Endodermal cell (in vitro differentiated cells): ENCODE measurements at regions not wholly inside any gene's neighbourhood (a gene's known extent, or its start where the extent isn't known, plus 50 kb on each side); places are given as distances from the start of the nearest gene placed in this dataset.
A peak's percentile ranks its signal among the peaks of the same experiment; 100 is the strongest.

Experiments
- DNase-seq: peaks from one replicate; pipeline ENCODE4 v3.0.0-alpha.2; 2017
- H3K27ac ChIP-seq: 2 replicates; pipeline ENCODE4 v1.5.1; 2013; ENCODE audit warnings: mild to moderate bottlenecking, low read depth, low read length, moderate library complexity
- H3K27me3 ChIP-seq: 2 replicates; pipeline ENCODE4 v1.6.1; 2013; ENCODE audit warnings: mild to moderate bottlenecking, low read length, moderate library complexity; ENCODE audit not compliant: insufficient read depth, control insufficient read depth, poor library complexity, severe bottlenecking
- H3K36me3 ChIP-seq: 2 replicates; pipeline ENCODE4 v1.7.0; 2013; ENCODE audit warnings: mild to moderate bottlenecking, low read length, moderate library complexity; ENCODE audit not compliant: control insufficient read depth, insufficient read depth
- H3K4me1 ChIP-seq: one replicate; pipeline ENCODE4 v1.7.0; 2013; ENCODE audit warnings: low read length; ENCODE audit not compliant: control insufficient read depth, insufficient read depth
- H3K4me3 ChIP-seq: 2 replicates; pipeline ENCODE4 v1.5.1; 2013; ENCODE audit warnings: mild to moderate bottlenecking, low read length, moderate library complexity
- H3K9ac ChIP-seq: 2 replicates; pipeline ENCODE4 v1.6.1; 2013; ENCODE audit warnings: mild to moderate bottlenecking, low read length, moderate library complexity; ENCODE audit not compliant: poor library complexity, severe bottlenecking; ENCODE audit errors: extremely low read depth
- H3K9me3 ChIP-seq: 2 replicates; pipeline ENCODE4 v1.6.1; 2013; ENCODE audit warnings: mild to moderate bottlenecking, low read length, moderate library complexity; ENCODE audit not compliant: control insufficient read depth
- H3K27ac Mint-ChIP-seq: 2 replicates; pipeline ENCODE4 v1.8.0; 2020; ENCODE audit warnings: mixed read lengths
- H3K27me3 Mint-ChIP-seq: 2 replicates; pipeline ENCODE4 v1.8.0; 2021; ENCODE audit warnings: mild to moderate bottlenecking, mixed read lengths; ENCODE audit not compliant: insufficient read depth
- H3K36me3 Mint-ChIP-seq: 2 replicates; pipeline ENCODE4 v1.8.0; 2020; ENCODE audit warnings: low read depth, mixed read lengths
- H3K4me1 Mint-ChIP-seq: 2 replicates; pipeline ENCODE4 v1.8.0; 2020; ENCODE audit warnings: mixed read lengths
- H3K4me3 Mint-ChIP-seq: 2 replicates; pipeline ENCODE4 v1.8.0; 2020; ENCODE audit warnings: mild to moderate bottlenecking, moderate library complexity, mixed read lengths
- H3K9me3 Mint-ChIP-seq: 2 replicates; pipeline ENCODE4 v1.8.0; 2020; ENCODE audit warnings: mild to moderate bottlenecking, mixed read lengths
- CTCF ChIP-seq: fragments of 200-600 bp; sonication (generic); conservative IDR thresholded peaks from 2 replicates; pipeline ENCODE4 v1.5.0; 2021; ENCODE audit warnings: antibody characterized with exemption, mild to moderate bottlenecking
- WGBS, 2 experiments: methylation state at CpG; one replicate each; pipeline versions ENCODE4 v1.1.5 to v1.1.7; 2013; ENCODE audit warnings: missing lambda C conversion rate in 2 of 2, mixed read lengths in 1 of 2; ENCODE audit not compliant: insufficient coverage in 1 of 2, insufficient read length in 1 of 2; 5-methylcytosine and 5-hydroxymethylcytosine counted together

GRCh38 chr15:35208353-35208752 lies 123.3 kb upstream of the NANOGP8 start:
- H3K4me3 ChIP-seq, result no peak overlapping the region
- H3K27ac ChIP-seq, result no peak overlapping the region
- H3K4me1 ChIP-seq, result no peaks in the 10 kb centered on the region
- Mint-ChIP-seq H3K4me1 (peaks cover 14% of the 10 kb centered on the region), H3K36me3 (peaks cover under 1% of the 10 kb centered on the region), H3K9me3 (peaks cover 3% of the 10 kb centered on the region), H3K27ac (no peak overlapping the region), H3K4me3 (no peak overlapping the region), H3K27me3 (no peaks in the 10 kb centered on the region)
- H3K9ac ChIP-seq, result no peak overlapping the region
- no peak for TF ChIP-seq CTCF
- no peaks in the 10 kb centered on the region for H3K27me3 ChIP-seq
- 72 to 90% methylated on average over 1 to 3 of the region's 3 CpGs for WGBS, 2 experiments
- DNase-seq, result no peak
- no peaks in the 10 kb centered on the region for H3K36me3 ChIP-seq
- H3K9me3 ChIP-seq, result no peaks in the 10 kb centered on the region

GRCh38 chr15:35206060-35206675 lies 121.1 kb upstream of the NANOGP8 start:
- 89% methylated on average over 1 of the region's 2 CpGs; no CpG with 5 or more reads in 1 of the 2 experiments for WGBS, 2 experiments

GRCh38 chr15:35198197-35198596 lies 113.1 kb upstream of the NANOGP8 start:
- no peak overlapping the region for H3K27ac ChIP-seq
- no peak for TF ChIP-seq CTCF
- no peaks in the 10 kb centered on the region for H3K36me3 ChIP-seq
- no peaks in the 10 kb centered on the region for H3K4me1 ChIP-seq
- H3K27me3 ChIP-seq, result no peaks in the 10 kb centered on the region
- 82 to 100% methylated on average over 1 of the region's 1 CpG for WGBS, 2 experiments
- Mint-ChIP-seq H3K27me3 (no peaks in the 10 kb centered on the region), H3K27ac (no peak overlapping the region), H3K4me1 (no peaks in the 10 kb centered on the region), H3K36me3 (peaks cover 2% of the 10 kb centered on the region), H3K9me3 (peaks cover 7% of the 10 kb centered on the region), H3K4me3 (no peak overlapping the region)
- no peak overlapping the region for H3K9ac ChIP-seq
- no peak overlapping the region for H3K4me3 ChIP-seq
- H3K9me3 ChIP-seq, result no peaks in the 10 kb centered on the region
- DNase-seq, result no peak

More at GRCh38 chr15:35206060-35206675, 121.1 kb upstream of the NANOGP8 start:
- H3K36me3 ChIP-seq, result no peaks in the 10 kb centered on the region
- H3K4me3 ChIP-seq, result no peak overlapping the region
- peaks cover 3% of the 10 kb centered on the region for H3K9me3 Mint-ChIP-seq
- H3K27me3 Mint-ChIP-seq, result no peaks in the 10 kb centered on the region
- H3K36me3 Mint-ChIP-seq, result no peaks in the 10 kb centered on the region
- no peak overlapping the region for H3K27ac Mint-ChIP-seq
- no peaks in the 10 kb centered on the region for H3K4me1 ChIP-seq
- H3K9me3 ChIP-seq, result no peaks in the 10 kb centered on the region
- peaks cover 7% of the 10 kb centered on the region for H3K4me1 Mint-ChIP-seq
- H3K9ac ChIP-seq, result no peak overlapping the region
- H3K27me3 ChIP-seq, result no peaks in the 10 kb centered on the region
- no peak for DNase-seq
- no peak overlapping the region for H3K27ac ChIP-seq
- H3K4me3 Mint-ChIP-seq, result no peak overlapping the region
- TF ChIP-seq CTCF, result peak; percentile 78
